Embryonic facial prominence (tissue), 1 donor: ENCODE measurements at regions not wholly inside any gene's neighbourhood (a gene's known extent, or its start where the extent isn't known, plus 50 kb on each side); places are given as distances from the start of the nearest gene placed in this dataset.

Experiments used
- DNase-seq: peaks from one replicate; pipeline ENCODE4 v3.0.0-alpha.2; 2016; ENCODE audit errors: extremely low spot score

GRCh38 chr10:59595593-59595992, 114.1 kb downstream of the SLC16A9 start:
- no peak for DNase-seq

- no peak for DNase-seq
Observed at GRCh38 chr10:59593768-59594167, 115.9 kb downstream of the SLC16A9 start.

GRCh38 chr10:59589796-59590195, 119.9 kb downstream of the SLC16A9 start:
- no peak for DNase-seq

- DNase-seq = no peak
Observed at GRCh38 chr10:59588791-59589190, 120.9 kb downstream of the SLC16A9 start.

GRCh38 chr10:59587756-59588140, 121.9 kb downstream of the SLC16A9 start:
- DNase-seq = no peak

- no peak for DNase-seq
Observed at GRCh38 chr10:59587083-59587755, 122.4 kb downstream of the SLC16A9 start.

GRCh38 chr10:59586407-59586891, 123.2 kb downstream of the SLC16A9 start:
- no peak for DNase-seq

- DNase-seq = no peak
Observed at GRCh38 chr10:59585046-59585700, 124.5 kb downstream of the SLC16A9 start.

- no peak for DNase-seq
Observed at GRCh38 chr10:59582780-59583179, 126.9 kb downstream of the SLC16A9 start.

GRCh38 chr10:59582058-59582457, 127.6 kb downstream of the SLC16A9 start:
- no peak for DNase-seq

GRCh38 chr10:59580026-59580863, 129.4 kb downstream of the SLC16A9 start:
- no peak for DNase-seq

GRCh38 chr10:59578741-59579140, 130.9 kb downstream of the SLC16A9 start:
- DNase-seq = no peak

- no peak for DNase-seq
Observed at GRCh38 chr10:59577984-59578383, 131.7 kb downstream of the SLC16A9 start.

- DNase-seq = no peak
Observed at GRCh38 chr10:59575269-59575668, 134.4 kb downstream of the SLC16A9 start.

GRCh38 chr10:59563531-59563930, 146.1 kb downstream of the SLC16A9 start:
- no peak for DNase-seq

- DNase-seq = no peak
Observed at GRCh38 chr10:59562126-59562525, 147.5 kb downstream of the SLC16A9 start.

- no peak for DNase-seq
Observed at GRCh38 chr10:59561477-59562121, 148.1 kb downstream of the SLC16A9 start.

GRCh38 chr10:59560990-59561389, 148.7 kb downstream of the SLC16A9 start:
- no peak for DNase-seq

- DNase-seq = no peak
Observed at GRCh38 chr10:59560161-59560560, 149.5 kb downstream of the SLC16A9 start.

GRCh38 chr10:59558066-59558465, 151.6 kb downstream of the SLC16A9 start:
- DNase-seq = no peak

- DNase-seq = no peak
Observed at GRCh38 chr10:59557642-59558041, 152.0 kb downstream of the SLC16A9 start.

GRCh38 chr10:59557052-59557451, 152.6 kb downstream of the SLC16A9 start:
- DNase-seq = no peak
